ENCODE measurements at regions not wholly inside any gene's neighbourhood (a gene's known extent, or its start where the extent isn't known, plus 50 kb on each side); places are given as distances from the start of the nearest gene placed in this dataset.

GRCh38 chrX:16445166-16445752 lies 204.7 kb upstream of the S100G start:
- H2AFZ ChIP-seq (ENCODE audit: control insufficient read depth, low read depth, low read length): no peak overlapping the region
- DNase-seq (ENCODE audit: low read depth, low spot score): no peak
- H3K36me3 ChIP-seq (ENCODE audit: control insufficient read depth in 2 of 2, insufficient read depth in 2 of 2, low read length in 1 of 2): no peaks in the 10 kb centered on the region
- H3K4me1 ChIP-seq (ENCODE audit: control insufficient read depth, insufficient read depth, low read length): no peaks in the 10 kb centered on the region
- 10% methylated on average over 6 of the region's 6 CpGs for WGBS (ENCODE audit: insufficient coverage, insufficient replicate concordance, low lambda C conversion rate, missing lambda C conversion rate)
- H3K4me3 ChIP-seq: no peak overlapping the region
- CTCF ChIA-PET: interaction anchor here (0.6 to 2.3 kb wide), 20 partner anchors 9 to 1096 kb away, joined by 3 to 11 read pairs (median 5); partner anchors contain the start of genes GRPR and SYAP1
- intact Hi-C loops (cut with micrococcal nuclease; ENCODE audit: unreplicated experiment) (loop anchor here (1.0 to 5.0 kb wide), 4 partner anchors 515 to 758 kb away; partner anchors contain the start of gene AP1S2), in situ Hi-C loops (cut with MboI) (no loop called here)
- H3K79me2 ChIP-seq (ENCODE audit: control insufficient read depth, insufficient read depth, low read length): no peaks in the 10 kb centered on the region
- no peaks in the 10 kb centered on the region for H4K20me1 ChIP-seq (ENCODE audit: control insufficient read depth, insufficient read depth)
- no peaks in the 10 kb centered on the region for H3K9me3 ChIP-seq (replicated peaks; ENCODE audit: control insufficient read depth, insufficient read depth, low read length)
- no peak overlapping the region for H3K27ac ChIP-seq (ENCODE audit: control insufficient read depth, insufficient read depth)
- RAD21 ChIA-PET (ENCODE audit: unreplicated experiment): interaction anchor here (1.0 to 2.2 kb wide), 3 partner anchors 322 to 663 kb away, joined by 3 to 7 read pairs (median 4); partner anchors contain the start of gene GRPR
- SMC1A ChIA-PET (ENCODE audit: uncharacterized antibody, unreplicated experiment): interaction anchor here (0.6 to 2.1 kb wide), 4 partner anchors 514 to 1143 kb away, joined by 3 to 9 read pairs (median 3); no protein-coding TSS in a partner anchor
- no peak overlapping the region for H3K9ac ChIP-seq (ENCODE audit: control insufficient read depth, insufficient read depth, low read length)
- peak; percentile 73 for FAIRE-seq
- H3K4me2 ChIP-seq (ENCODE audit: control insufficient read depth, insufficient read depth): no peak overlapping the region
- BruUV-seq (replicated peaks): no TSS peak
- TF ChIP-seq CTCF (IDR thresholded peaks at IDR 0.05 in 2 of 3, conservative IDR thresholded peaks at IDR 0.05 in 1 of 3; ENCODE audit: control insufficient read depth in 2 of 3, extremely low read depth in 1 of 3, insufficient read depth in 1 of 3, low read depth in 3 of 3, low read length in 3 of 3) (peak; percentile 73 to 89 (median 74)), USF1 (IDR thresholded peaks at IDR 0.05; ENCODE audit: borderline replicate concordance, extremely low read length, insufficient read depth, low read depth, low read length) (no peak), KLF5 (IDR thresholded peaks at IDR 0.05; ENCODE audit: partially characterized antibody) (no peak), SMC3 (IDR thresholded peaks at IDR 0.05; ENCODE audit: borderline replicate concordance, low read length) (peak; percentile 58; the same call in 1 of the 2 replicates), MTA2 (IDR thresholded peaks at IDR 0.05; ENCODE audit: low read depth) (no peak), ZSCAN29 (IDR thresholded peaks at IDR 0.05) (no peak), CBX3 (IDR thresholded peaks at IDR 0.05; ENCODE audit: borderline replicate concordance, low read depth) (no peak), CREB1 (IDR thresholded peaks at IDR 0.05; ENCODE audit: low read depth) (no peak), NR2F1 (conservative IDR thresholded peaks at IDR 0.05) (no peak), REST (IDR thresholded peaks at IDR 0.05; ENCODE audit: low read depth, low read length) (no peak), NBN (IDR thresholded peaks at IDR 0.05) (no peak), RAD21 (IDR thresholded peaks at IDR 0.05; ENCODE audit: insufficient read depth, low read depth, low read length) (peak; percentile 72), USF2 (IDR thresholded peaks at IDR 0.05; ENCODE audit: borderline replicate concordance, low read depth, low read length) (no peak), ESRRA (IDR thresholded peaks at IDR 0.05; ENCODE audit: low read length) (no peak), RFX5 (IDR thresholded peaks at IDR 0.05; ENCODE audit: low read depth, low read length) (no peak), MAX (IDR thresholded peaks at IDR 0.05; ENCODE audit: low read depth, low read length) (no peak)
- peak; percentile 96 for ATAC-seq
- no peaks in the 10 kb centered on the region; a peak in 2 of 4 replicates for H3K27me3 ChIP-seq (replicated peaks in 1 of 2; ENCODE audit: control insufficient read depth in 2 of 2, insufficient read depth in 2 of 2, low read length in 1 of 2)
- POLR2A ChIA-PET: no interaction called here

Measured in GM12878 (cell line).